NCI-H524 (cell line): ENCODE measurements at regions not wholly inside any gene's neighbourhood (a gene's known extent, or its start where the extent isn't known, plus 50 kb on each side); places are given as distances from the start of the nearest gene placed in this dataset.

ENCODE experiments used
- DNase-seq, 2 experiments: peaks; one replicate each; lab custom pipeline; 2025; lab: John Stamatoyannopoulos, UW

DNA sequence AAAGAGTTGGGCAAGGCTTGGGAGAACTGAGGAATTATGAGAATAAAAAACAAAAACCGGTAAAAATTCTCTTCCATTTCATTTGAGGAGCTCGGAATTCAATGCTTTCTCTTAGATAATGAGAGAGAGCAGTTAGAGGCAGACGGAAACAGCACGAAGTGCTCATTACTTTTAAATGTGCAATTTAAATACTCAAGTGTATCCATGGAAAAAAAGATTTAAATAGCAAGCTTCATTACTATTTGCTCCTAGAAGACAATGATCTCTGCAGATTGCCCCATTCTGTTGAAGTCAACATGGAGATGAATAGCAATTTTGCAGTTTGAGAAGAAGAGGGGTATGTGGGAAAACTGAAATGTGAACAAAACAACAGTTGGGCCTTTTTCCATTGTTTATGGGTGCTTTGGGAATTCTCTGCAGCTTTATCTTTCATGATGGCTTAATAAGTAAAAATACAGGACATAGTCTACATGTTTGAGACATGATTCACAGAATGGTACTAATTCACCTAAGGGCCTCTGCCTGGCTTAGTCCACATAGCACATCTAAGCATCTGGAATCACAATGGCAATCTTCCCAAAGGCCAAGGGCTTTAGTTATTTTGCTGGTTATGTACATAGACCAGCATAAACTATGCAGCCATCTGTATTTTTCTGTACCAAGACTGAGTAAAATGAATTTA lies 512.7 kb upstream of the FAT1 start:
- DNase-seq: no peak

DNA sequence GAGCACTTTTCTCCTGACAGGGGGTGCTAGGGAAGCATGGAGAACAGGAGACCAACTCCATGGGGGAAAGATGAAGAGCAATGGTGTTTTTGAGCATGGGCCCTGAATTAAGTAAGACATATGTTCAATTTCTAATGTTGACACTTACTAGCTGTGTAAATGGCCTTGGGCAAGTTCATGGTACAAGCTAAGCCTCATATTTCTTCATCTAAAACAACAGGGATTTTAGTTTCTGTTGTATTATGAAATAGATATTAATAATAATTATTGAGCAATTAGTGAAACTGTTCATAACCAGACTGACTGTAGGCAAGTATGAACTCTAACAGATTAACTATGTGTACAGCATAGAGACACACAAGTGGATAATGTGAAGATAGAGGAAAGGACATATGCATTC lies 515.0 kb upstream of the FAT1 start:
- no peak for DNase-seq

DNA sequence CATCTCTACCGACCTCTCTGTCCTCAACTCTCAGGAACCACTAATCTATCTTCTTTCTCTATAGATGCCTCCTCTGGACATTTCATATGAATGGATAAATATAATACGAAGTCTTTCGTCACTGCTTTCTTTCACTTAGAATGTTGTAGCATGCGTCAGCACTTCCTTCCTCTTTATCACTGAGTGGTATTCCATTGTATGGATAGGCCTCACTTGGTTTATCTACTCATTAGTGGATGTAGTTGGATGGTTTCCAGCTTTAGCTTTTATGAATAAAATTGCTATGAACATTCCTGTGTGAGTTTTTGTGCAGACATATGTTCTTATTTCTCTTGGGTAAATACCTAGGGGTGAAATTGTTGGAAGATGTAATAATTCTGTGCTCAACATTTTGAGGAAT lies 528.2 kb upstream of the FAT1 start:
- no peak for DNase-seq

DNA sequence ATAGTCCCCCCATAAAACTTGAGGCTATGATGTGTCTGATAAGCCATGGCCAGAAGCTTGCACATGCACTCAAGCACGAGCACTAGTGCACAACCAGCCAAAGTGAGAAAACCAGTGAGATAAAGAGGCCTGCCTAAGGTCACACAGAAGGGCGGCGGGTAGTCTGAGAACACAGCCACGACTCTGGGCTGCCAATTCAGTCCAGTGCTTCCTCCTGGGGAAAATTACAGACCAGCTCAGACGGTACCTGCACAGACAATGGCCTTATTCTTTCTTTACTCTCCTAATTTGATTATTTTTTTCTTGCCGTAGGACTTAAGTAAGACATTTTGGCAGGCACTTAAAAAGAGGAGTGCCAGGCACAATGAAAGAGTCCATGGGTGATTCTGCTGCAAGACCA lies 533.2 kb upstream of the FAT1 start:
- DNase-seq: no peak

DNA sequence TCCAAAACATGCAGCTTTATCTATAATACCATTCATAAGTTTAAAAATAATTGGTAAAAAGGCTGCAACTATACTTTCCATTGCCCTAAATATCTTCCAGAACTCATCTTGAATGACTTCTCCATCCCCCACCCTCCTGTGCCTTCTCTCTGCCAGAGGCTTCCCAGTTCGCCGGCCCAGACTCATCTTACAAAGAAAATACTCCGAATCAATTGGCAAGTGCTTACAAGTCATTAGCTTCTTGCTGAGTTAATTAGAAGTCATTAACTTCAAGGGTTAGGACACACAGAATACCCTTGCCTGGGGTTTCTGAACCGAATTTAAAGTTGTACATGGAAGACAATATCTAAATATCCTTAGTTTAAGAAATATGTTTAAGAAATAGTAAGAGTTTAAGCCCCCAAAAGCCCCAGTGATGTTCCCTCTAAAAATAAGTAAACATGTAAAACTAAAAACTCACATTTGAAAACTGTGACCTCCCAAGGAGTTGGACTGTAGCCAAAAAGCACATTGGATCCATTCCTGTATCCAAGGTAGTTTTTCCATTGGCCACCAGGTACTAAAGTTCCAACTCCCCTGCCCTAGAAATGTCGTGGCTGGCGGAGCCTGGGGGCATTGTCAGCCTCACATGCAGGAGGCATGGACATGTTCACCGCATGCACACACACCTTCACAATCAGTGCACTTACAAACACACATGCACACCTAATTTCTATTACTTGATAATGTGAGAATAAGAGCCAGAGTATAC lies 535.2 kb upstream of the FAT1 start:
- DNase-seq: peak in 1 of 2 experiments; percentile 1

DNA sequence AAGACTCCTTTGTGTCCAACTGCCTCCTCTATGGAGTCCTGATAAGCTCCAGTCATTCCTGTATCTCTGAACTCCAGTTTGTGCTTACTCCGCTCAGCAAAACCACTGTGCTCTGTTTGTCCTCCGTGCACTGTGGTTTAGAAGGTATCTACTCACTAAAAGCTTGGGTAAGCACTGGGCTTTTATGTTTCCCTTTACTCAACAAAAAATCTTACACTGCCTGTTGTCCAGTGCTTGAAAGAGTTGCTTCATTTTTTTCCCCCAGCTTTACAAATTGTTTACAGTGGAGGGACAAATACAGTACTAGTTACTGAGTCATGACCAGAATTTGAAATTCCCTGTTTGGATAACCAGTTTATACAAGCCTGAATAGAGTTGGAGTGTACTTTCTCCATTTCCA lies 545.3 kb upstream of the FAT1 start:
- DNase-seq: no peak

DNA sequence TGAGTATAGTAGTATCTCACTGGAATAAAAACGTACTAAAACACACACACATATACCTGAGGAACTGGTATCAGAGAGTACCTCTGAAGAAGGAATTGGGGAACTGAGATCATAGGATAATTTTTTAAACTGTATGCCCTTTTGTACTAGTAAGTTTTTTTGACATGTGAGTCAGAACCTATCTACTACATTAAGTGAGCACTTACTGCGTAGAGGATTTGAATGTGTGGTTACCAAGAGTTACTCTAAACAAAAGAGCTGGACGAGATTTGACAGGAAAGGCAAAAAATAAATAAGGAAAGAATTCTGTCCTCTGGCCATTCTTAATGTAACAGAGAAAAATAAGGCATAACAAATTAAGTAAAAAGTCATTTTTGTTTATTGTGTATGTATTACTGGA lies 546.5 kb upstream of the FAT1 start:
- DNase-seq: no peak

DNA sequence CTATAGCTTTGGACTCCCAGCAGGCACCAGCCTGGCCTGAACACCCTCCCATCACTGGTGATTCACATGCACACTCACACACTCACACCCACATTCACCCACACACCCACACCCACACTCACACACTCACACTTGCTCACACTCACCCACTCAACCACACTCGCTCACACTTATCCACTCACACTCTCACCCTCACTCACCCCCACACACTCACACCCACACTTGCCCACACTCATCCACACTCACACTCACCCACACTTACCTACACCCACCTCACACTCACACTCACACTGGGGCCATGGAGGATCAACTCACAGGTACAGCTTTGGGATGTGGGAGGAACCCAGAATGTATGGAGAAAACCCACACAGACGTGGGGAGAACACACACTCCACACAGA lies 548.2 kb upstream of the FAT1 start:
- no peak for DNase-seq

DNA sequence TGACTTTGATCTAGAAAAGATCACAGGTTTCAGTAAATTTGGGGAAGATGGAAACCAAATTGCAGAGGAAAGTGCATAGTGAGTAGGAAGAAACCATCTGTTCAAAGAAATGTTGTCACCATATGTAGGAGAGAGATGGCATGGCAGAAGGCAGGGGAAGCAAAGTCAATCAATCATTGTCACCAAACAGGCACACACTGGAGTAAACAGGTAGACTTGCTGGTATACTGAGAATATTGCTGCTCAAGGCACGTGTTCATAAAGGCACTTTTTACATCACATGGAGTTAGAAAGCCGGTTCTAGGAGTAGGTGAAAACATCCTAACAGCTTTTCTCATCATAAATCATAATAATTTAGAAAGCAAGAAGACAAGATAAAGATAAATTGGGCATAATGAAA lies 550.5 kb upstream of the FAT1 start:
- DNase-seq: peak in 1 of 2 experiments; percentile 62

DNA sequence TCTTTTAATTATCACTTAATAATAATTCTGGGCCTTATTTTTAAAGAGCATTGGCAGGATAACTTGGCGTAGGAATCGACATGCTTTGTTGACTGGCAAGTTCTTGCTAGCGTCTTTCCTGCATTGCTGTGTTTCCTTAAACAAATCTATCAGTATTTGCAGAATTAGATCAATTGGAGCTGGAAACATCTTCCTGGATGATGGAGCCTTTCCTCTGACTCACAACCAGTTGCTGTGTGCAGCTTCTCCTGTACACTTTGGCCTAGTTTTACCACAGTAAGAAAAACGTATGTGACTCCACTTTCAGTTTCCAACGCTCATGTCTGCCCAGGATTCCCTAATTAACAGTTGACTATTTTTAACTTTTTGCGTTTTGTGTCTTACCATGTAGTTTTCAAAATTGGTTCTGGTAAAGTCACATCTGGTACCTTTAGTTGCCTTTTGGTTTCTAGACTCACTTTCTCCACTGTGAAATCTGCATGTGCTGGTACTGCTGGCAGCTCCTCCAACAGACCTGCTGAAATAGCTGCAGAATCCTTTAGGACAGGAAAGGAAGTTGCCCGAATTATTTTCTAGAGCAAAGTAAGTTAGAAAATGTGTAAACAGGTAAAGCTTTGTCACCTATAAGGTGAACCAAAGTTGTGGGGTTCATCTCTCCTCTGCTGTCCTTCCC lies 553.2 kb upstream of the FAT1 start:
- DNase-seq: no peak

DNA sequence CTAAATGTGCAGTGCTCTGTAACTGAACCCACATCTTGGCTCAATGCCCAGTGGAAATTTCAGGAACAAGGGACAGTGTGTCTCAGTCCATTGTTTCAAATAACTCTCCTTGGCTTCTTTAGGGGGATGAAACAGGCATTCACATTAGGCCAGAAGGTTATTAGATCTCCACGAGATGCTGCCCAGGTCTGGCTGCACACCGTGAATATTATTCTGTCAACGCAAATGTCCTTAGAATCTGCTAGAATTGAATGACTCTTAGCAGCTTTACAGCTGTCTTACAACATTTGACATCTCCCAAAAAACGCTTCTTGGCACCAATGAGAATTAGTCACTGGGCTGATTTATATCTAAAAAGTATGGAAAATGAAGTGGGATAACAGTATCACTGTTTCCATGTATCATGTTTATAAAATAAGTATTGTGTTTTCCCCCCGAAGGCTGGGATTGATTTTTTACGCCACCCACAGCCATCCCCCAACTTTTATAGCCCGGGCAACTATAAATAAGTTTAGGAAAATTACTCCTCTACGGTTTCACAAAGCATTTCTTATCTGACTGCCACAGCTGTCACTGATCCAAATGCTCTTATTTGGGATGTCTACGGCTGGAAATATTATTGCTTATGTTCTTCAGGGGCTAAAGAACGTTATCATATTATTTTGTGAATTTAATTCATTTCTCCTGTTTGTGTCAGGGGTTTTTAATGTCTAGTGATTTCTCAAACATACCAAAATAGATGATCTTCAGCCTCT lies 559.7 kb upstream of the FAT1 start:
- DNase-seq: no peak

DNA sequence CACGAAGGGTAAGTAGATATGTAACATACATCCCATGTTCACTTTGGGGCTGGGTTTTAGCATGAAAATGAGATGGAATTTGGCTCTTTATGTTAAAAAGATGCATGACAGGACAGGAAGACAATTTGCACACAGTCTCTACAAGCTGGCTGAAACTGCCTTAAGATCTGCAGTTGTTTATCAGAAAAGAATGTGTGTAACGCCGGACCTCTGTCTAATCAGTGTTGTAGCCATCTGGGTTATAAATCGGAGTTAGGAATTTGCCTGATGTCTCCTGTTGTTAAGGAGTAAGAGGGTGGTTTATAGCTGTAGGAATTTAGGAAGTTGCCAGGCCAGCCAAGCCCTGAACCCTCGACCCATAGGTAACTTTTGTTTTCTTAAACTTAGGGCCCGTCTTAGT lies 562.9 kb upstream of the FAT1 start:
- no peak for DNase-seq

DNA sequence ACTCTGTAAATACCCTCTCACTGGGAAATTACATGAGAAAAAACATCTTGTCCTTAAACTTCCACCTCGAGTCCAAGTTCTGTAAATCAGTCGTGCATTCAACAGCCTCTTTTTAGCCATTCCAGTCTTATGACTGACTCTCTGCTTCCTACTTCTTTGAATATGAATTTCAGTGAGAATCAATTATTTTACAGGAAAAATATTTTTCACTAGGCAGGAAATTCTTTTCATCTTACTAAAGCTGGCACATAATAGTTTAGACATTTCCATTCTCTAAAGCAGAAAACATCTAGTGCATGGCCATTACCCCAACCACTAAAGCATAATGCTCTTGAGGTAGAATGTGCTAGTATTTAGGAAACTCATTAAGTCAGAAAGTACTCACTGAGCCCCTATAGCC lies 565.7 kb upstream of the FAT1 start:
- no peak for DNase-seq

DNA sequence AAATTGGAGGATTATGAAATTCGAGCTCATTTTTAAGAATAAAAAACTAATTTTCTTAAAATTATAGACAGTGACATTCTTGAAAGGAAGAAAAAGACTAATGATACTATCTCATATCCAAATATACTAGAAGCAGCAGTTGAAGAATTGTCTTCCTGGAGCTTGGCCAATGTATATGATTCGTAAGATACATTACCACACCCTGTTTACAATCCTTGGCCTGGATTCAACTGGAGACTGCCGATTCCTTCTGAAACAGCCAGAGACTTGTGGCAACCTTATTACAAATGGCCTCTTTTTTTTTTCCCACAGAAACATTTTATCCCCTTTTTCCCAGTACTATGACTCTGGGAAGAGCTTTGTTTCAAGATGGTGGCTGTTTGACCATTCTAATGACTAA lies 571.2 kb upstream of the FAT1 start:
- DNase-seq: no peak

DNA sequence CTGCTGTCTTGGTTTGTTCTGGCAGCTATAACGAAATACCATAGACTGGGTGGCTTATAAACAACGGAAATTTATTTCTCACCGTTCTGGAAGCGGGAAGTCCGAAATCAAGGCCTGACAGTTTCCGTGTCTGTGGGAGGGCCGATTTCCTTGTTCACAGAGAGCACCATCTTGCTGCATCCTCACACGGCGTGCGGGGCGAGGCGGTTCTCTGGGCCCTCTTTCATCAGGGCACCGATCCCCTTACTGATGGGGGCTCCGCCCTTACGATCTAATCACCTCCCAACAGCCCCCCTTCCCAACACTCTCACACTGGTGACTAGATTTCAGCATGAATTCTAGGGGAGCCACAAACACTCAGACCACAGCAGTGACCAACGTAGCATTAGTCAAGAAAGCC lies 578.3 kb upstream of the FAT1 start:
- DNase-seq: no peak

DNA sequence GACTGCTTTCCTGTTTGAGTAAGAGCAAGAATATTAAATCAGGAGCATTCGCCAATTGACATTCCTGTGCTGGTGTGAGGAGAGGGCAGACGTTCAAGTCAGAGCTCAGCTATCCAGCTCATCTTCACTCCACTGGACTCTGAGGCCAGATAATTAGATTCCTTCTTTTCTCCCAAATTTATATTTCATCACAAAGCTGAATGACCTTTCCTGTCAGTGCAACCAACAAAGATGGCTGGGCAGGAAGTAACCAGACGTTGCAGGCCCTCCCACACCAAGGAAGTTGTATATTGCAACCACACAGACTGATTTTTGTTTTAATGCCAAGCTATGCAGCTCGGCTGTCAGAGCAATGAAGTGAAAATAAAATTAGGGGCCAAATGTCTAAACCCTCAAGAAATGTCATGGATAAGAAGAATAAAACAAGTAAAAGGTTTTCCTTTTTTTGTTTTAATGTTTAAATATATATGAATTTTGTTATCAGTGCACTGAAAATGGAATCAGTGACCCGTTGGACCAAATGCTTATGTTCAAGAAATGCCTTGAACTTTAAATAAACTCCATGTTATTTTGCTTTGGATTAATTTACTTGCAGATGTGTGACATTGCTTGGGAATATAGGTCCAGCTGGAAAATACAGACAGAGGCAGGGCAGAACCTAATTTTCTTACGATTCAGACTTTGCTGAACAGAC lies 578.9 kb upstream of the FAT1 start:
- no peak for DNase-seq

DNA sequence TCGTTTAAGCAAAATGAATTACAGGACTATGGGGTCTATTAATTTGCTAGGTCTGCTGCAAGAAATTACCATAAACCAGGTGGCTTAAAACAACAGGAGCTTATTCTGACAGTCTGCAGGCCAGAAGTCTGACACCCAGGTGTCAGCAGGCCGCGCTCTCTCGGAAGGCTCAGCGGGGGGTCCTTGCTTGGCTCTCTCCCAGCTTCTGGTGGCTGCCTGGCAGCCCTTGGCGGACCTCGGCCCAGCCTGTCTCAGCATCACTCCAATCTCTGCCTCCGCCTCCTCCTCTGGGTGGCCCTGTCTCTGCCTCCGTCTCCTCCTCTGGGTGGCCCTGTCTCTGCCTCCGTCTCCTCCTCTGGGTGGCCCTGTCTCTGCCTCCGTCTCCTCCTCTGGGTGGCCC lies 580.5 kb upstream of the FAT1 start:
- peak in 1 of 2 experiments; percentile 45 for DNase-seq

DNA sequence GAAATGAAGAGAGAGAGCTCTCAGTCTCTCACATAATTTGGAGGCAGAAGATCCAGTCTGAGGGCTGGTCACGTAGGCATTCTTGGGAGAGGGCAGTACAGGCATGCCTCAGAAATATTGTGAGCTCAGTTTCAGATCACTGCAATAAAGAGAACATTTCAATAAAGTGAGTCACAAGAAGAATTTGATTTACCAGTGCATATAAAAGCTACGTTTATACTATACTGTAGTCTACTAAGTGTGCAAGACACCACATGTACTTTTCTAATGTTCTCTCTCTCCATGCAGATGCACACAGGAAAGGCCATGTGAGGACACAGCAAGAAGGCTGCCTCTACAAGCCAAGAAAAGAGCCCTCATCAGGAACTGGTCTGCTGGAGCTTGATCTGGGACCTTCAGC lies 583.5 kb upstream of the FAT1 start:
- no peak for DNase-seq

DNA sequence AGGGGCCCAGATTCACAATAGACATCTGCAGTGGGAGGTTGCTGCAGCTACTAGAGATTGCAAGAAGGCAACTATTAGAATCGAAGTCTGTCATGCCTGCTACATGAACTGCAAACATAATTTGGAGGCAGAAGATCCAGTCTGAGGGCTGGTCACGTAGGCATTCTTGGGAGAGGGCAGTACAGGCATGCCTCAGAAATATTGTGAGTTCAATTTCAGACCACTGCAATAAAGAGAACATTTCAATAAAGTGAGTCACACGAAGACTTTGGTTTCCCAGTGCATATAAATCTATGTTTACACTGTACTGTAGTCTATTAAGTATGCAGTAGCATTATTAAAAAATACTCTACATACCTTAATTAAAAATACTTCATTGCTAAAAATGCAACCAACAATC lies 585.8 kb upstream of the FAT1 start:
- DNase-seq: no peak

DNA sequence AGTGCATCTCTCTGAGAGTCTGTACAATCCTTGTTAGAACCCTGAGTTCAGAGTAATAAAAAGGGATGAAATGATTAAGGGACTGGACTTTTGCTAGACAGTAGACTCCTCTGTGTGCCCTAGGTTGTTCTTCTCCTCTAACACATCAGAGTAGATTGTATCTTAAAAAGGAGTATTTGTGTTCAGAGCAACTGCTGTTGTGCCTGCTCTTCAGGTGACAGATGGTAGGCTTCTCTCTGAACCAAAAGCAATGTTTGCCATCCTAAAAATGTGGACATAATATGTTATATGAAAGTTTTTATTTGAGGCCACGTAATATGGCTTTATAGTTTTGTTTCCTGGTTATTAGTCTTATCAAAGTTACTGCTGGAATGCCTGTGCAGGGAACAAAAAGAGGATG lies 588.6 kb upstream of the FAT1 start:
- DNase-seq: no peak

DNA sequence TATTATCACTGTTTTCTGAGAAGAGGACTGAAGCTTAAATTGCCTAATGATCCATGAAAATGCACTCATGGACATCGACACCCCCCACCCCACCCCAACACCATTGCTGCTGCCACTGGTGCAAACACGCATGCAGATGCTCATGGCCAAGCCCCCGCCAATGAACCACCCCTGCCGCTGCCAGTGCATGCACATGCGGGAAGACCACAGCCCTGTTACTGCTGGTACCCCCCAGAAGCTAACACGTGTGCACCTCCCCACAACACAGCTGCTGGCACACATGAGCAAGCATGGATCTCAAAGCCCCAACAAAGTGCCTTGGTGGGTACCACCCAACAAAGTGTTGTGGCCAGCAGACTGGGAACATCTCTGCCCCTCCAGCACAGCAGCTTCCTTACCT lies 594.1 kb upstream of the FAT1 start:
- no peak for DNase-seq

DNA sequence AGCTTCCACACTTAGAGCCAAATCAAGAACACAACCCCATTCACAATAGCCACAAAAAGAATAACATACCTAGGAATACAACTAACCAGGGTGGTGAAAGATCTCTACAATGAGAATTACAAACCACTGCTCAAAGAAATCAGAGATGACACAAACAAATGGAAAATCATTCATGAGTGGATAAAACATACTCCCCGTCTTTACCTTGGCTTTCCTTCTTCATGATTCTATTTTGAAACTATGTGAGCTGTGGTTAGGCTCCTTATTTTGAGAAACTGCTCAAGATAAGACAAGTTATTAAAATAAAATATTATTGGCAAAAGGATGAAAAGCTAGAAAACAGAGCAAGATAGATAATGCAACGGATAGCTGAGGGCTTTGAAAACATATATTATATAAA lies 598.1 kb upstream of the FAT1 start:
- no peak for DNase-seq
